ENCODE measurements at regions not wholly inside any gene's neighbourhood (a gene's known extent, or its start where the extent isn't known, plus 50 kb on each side); places are given as distances from the start of the nearest gene placed in this dataset.

DNA sequence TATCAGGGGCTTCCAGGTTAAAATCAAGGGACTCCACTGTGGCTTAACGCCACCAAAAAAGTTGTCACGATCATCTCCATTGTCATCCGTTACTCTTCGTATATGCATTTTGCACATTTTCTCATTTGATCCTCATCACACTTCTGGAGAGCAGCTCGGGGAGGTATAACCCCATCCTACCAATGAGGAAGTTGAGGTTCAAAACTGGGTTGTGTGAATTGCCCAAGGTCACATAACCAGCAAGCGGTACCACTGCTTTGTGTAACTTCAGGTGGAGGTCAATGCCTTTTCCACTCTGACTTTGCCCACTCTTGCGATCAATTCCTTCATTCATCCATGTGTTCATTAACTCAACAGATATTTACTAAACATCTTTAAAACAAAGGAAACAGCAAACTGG, 71.1 kb upstream of the CCND2 start:
- TF ChIP-seq, protein P1, sequence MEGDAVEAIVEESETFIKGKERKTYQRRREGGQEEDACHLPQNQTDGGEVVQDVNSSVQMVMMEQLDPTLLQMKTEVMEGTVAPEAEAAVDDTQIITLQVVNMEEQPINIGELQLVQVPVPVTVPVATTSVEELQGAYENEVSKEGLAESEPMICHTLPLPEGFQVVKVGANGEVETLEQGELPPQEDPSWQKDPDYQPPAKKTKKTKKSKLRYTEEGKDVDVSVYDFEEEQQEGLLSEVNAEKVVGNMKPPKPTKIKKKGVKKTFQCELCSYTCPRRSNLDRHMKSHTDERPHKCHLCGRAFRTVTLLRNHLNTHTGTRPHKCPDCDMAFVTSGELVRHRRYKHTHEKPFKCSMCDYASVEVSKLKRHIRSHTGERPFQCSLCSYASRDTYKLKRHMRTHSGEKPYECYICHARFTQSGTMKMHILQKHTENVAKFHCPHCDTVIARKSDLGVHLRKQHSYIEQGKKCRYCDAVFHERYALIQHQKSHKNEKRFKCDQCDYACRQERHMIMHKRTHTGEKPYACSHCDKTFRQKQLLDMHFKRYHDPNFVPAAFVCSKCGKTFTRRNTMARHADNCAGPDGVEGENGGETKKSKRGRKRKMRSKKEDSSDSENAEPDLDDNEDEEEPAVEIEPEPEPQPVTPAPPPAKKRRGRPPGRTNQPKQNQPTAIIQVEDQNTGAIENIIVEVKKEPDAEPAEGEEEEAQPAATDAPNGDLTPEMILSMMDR (IDR thresholded peaks at IDR 0.05): no peak
- Mint-ChIP-seq H3K4me3 (no peak overlapping the region), H3K4me1 (peaks cover 40% of the 10 kb centered on the region), H3K27ac (peak overlapping the region in 6 of 7 donors; percentile 8 to 83 (median 58)), H3K27me3 (ENCODE audit: low read depth in 3 of 3) (peaks cover 3% of the 10 kb centered on the region in 3 donors), H3K36me3 (no peaks in the 10 kb centered on the region), H3K9me3 (no peaks in the 10 kb centered on the region)
- Histone ChIP-seq H2AFZ (ENCODE audit: insufficient read depth, low read depth, low read length, poor library complexity, severe bottlenecking) (no peak overlapping the region), H3K27ac (ENCODE audit: low read depth in 1 of 2, low read length in 2 of 2) (peak overlapping the region in 1 of 2 donors; percentile 37), H3K36me3 (replicated peaks in 1 of 2; ENCODE audit: control insufficient read depth in 1 of 2, insufficient read depth in 2 of 2, low read length in 2 of 2) (no peaks in the 10 kb centered on the region), H3K4me2 (replicated peaks; ENCODE audit: extremely low read depth, low read length, poor library complexity, severe bottlenecking) (peak overlapping the region; percentile 36), H3K27me3 (ENCODE audit: control insufficient read depth in 2 of 2, insufficient read depth in 2 of 2, low read length in 2 of 2) (no peaks in the 10 kb centered on the region), H3K4me1 (ENCODE audit: control insufficient read depth in 1 of 2, insufficient read depth in 2 of 2, low read length in 2 of 2) (peaks cover 31 to 41% of the 10 kb centered on the region in 2 donors), H3K4me3 (replicated peaks in 1 of 3; ENCODE audit: low read depth in 2 of 3, low read length in 3 of 3) (no peak overlapping the region), H3K79me2 (ENCODE audit: insufficient read depth, low read length) (no peaks in the 10 kb centered on the region), H3K9ac (ENCODE audit: insufficient read depth, low read length, poor library complexity, severe bottlenecking) (no peak overlapping the region), H3K9me3 (replicated peaks in 1 of 2; ENCODE audit: control insufficient read depth in 1 of 2, insufficient read depth in 1 of 2, low read length in 2 of 2) (no peaks in the 10 kb centered on the region), H4K20me1 (ENCODE audit: insufficient read depth, low read length) (no peaks in the 10 kb centered on the region)
- peak; percentile 29 to 53 (median 47) for DNase-seq
- 28% methylated on average over 4 of the region's 7 CpGs for WGBS (ENCODE audit: insufficient coverage)
- intact Hi-C loops (cut with micrococcal nuclease): loop anchor here in 1 of 2 donors (5.0 kb wide), 1 partner anchor 40 kb away; no protein-coding TSS in a partner anchor

DNA sequence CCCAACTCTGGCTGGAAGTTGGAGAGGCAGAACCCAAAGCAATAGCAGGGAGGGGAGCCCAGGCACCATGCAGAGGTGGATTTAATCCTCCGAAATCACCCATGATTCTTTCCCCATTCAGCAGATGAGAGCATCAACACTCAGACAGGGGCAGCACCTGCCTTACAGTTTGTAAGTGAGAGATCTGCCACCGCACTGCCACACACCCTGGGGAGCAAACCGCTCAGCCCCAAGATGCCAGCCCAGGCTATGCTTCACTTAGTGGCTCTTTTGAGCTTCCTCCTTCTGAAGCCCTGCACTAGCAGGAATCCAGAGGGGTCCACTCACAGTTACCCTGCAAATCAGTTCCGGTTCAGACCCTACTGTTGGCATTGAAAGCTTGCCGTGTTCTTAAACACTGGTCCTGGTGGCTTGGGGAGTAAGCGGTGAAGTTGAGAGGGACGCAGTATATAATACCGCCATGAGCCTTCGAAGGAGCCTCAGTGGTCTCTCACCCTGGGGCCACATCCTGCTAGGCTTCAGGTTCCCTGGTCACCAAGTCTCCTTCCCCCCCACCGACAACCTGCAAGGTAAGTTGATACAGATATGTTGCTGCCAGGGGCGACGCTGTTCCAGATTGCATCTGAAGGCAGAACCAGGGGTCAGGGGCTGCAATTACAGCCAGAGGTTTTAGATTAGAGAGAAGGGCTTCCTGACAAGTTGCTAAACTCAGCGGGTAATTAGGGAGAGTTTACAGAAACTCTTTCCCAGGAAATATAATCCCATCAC, 72.0 kb upstream of the CCND2 start:
- intact Hi-C loops (cut with micrococcal nuclease): loop anchor here in 1 of 2 donors (5.0 kb wide), 1 partner anchor 41 kb away; no protein-coding TSS in a partner anchor
- Mint-ChIP-seq H3K4me3 (no peak overlapping the region), H3K4me1 (peaks cover 40% of the 10 kb centered on the region), H3K27ac (no peak overlapping the region), H3K9me3 (no peaks in the 10 kb centered on the region), H3K36me3 (no peaks in the 10 kb centered on the region), H3K27me3 (ENCODE audit: low read depth in 3 of 3) (peaks cover 3% of the 10 kb centered on the region in 3 donors)
- Histone ChIP-seq H3K9ac (ENCODE audit: insufficient read depth, low read length, poor library complexity, severe bottlenecking) (no peak overlapping the region), H3K27me3 (ENCODE audit: control insufficient read depth in 2 of 2, insufficient read depth in 2 of 2, low read length in 2 of 2) (no peaks in the 10 kb centered on the region), H3K4me2 (replicated peaks; ENCODE audit: extremely low read depth, low read length, poor library complexity, severe bottlenecking) (no peak overlapping the region), H3K4me3 (replicated peaks in 1 of 3; ENCODE audit: low read depth in 2 of 3, low read length in 3 of 3) (no peak overlapping the region), H3K79me2 (ENCODE audit: insufficient read depth, low read length) (no peaks in the 10 kb centered on the region), H2AFZ (ENCODE audit: insufficient read depth, low read depth, low read length, poor library complexity, severe bottlenecking) (no peak overlapping the region), H3K27ac (ENCODE audit: low read depth in 1 of 2, low read length in 2 of 2) (no peak overlapping the region), H3K36me3 (replicated peaks in 1 of 2; ENCODE audit: control insufficient read depth in 1 of 2, insufficient read depth in 2 of 2, low read length in 2 of 2) (no peaks in the 10 kb centered on the region), H3K9me3 (replicated peaks in 1 of 2; ENCODE audit: control insufficient read depth in 1 of 2, insufficient read depth in 1 of 2, low read length in 2 of 2) (no peaks in the 10 kb centered on the region), H4K20me1 (ENCODE audit: insufficient read depth, low read length) (no peaks in the 10 kb centered on the region), H3K4me1 (ENCODE audit: control insufficient read depth in 1 of 2, insufficient read depth in 2 of 2, low read length in 2 of 2) (peaks cover 31 to 41% of the 10 kb centered on the region in 2 donors)
- DNase-seq: no peak
- TF ChIP-seq, protein P1 (IDR thresholded peaks at IDR 0.05): no peak
- WGBS (ENCODE audit: insufficient coverage): 95% methylated on average over 3 of the region's 13 CpGs
